Activated CD4-positive, CD25-positive, alpha-beta regulatory T cell (primary cell): ENCODE measurements at regions not wholly inside any gene's neighbourhood (a gene's known extent, or its start where the extent isn't known, plus 50 kb on each side); places are given as distances from the start of the nearest gene placed in this dataset.

Experiments
- DNase-seq, 4 experiments: peaks; one replicate each; lab custom pipeline; 2025; lab: John Stamatoyannopoulos, UW

DNA sequence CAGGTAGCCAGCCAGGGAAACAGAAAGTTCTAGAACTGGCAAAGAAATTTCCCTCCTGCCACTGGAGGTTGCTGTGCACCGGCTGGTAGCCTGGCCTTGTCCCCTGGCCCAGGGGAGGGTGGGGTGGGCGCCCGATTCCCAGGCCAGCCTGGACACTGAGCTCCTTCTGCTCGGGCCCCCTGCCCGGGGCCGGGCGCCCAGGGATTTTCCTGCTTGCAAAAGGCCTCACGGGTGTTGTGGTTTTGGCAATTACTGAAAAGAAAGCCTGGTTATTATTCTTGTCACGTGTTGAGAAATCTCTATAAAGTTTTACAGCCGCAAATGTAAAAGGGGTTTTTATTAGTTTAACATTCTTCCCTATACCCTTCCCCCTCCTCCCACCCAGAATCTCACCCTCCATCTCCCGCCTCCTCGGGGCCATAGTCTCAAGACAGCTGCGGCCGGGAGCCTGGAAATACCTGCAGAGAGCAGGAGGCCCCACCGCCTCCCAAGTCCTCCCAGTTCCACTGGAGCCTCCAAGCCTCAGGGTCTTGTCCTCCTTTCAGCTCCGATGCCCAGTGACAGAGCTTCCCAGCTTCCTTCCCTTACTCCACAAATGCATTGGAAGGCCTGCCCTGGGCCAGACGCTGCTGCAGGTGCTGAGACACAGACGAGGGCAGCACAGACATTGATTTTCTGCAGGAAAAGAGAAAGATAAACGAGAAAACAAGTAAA, 1515.6 kb downstream of the TBC1D22A start:
- no peak for DNase-seq

DNA sequence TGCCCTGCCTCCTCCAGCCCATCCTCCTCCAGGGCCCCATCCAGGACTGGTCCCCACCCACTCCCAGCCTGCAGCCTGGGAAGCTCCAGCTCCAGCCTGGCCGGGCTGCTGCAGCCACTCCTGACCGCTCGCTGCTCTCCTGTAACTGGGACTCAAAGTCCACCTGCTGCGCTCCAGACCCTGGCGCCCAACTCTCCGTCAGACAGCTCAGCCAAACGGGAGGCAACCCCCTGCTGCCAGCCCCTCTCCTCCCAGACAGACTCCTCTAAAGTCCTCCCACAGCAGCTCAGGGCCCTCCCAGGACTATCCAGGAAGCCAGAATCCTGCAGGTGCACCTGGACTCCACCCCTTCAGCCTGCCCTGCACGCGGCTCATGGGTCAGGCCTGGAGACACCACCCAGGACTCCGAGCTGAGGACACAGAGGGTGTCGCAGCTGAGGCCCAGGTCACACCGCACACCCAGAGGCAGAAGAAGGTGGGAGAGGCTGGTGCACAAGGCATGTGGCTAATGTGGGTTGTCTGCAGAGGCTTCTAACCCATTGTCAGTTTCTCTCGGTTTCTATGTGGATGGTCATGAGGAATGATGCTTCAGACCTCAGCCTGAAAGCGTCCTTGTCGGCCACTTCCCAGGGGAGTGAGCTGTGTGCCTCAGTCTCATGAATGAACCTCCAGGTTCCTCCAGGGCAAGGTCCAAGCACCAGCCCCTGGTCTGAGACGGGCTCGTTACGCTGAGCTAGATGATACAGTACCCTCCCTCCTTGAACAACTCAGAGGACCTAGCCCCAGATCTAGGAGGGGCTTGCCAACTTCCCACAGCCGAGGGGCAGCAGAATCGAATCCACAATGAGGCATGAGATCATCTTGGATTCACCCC, 1514.8 kb downstream of the TBC1D22A start:
- DNase-seq, result no peak

DNA sequence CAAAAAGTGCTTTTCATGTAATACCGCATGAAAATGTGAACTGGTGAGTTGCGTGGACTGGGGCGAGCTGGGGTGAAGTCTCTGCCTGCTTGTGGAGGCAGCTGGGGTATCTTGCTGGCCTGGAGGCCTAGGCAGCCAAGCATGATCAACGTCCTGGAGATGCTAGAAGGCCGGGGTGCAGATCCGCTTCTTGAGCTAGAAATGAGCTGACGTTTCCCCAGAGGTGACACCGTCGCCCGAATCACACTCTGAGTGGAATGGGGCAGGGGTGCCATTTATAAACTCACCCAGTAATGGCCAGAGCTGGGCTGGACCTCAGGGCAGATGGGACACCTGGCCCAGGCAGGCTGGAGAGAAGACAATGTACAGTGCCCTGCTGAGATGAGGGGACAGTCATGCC, 1513.0 kb downstream of the TBC1D22A start:
- no peak for DNase-seq

DNA sequence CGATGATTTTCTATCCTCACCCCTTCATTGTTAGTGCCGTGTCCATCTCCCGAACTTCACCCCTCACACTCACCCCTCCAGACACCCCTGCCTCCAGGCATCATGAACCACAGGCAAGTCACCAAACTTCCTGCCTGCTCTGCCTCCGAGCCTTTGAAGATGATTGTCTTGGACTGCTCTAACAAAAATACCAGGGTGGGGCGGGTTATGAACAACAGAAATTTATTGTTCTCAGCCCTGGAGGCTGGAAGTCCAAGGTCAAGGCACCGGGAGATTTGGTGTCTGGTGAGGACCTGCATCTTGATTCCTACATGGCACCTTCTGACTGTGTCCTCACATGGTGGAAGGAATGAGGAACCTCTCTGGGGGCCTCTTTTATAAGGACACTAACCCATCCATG, 1508.3 kb downstream of the TBC1D22A start:
- DNase-seq, result no peak

DNA sequence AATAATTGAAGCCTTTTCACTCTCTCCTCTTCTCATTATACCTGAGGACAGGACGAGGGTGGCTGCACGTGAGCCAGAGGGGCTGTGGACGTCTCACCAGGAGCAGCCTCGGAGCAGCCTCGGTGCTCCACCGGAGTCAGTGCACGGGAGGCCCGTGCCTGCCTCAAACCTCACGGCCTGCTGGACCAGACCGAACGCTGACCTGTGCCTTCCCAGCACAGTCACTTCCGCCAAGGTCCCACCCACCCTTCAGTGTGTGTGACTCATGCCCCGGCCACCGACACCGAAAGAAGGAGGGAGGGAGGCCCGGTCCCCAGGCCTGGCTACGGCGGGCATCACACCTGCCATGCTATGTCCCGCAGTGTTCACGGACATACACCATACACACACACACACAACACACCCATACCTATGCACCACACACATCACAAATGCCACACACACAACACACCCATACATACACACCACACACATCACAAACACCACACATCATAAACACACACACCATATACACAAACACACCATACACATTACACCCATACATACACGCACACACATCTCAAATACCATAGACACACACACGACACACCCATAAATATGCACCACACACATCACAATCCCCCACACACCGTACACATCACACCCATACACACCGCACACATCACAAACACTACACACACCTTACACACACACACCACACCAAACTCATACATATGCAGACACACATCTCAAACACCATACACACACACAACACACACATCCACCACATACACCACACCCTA, 1506.5 kb downstream of the TBC1D22A start:
- DNase-seq, result no peak

DNA sequence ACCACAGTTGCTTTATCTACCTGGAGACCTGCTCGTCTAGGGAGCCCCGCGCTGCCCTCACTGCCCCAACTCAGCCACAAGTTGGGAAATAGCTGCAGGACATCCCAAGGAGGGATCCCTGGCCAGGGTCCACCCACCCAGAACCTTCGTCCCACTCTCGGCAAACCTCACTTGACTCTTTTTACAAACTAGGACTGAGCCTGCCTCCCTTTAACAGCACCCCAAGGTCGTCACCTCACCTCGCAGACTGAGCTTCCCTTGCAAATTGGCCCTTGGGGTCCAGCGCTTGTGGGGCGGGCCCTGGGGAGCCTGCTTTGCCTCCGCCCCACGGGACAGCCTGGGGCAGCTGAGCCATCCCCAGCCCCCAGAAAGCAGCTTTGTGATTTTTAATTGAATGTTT, 1505.8 kb downstream of the TBC1D22A start:
- no peak for DNase-seq

DNA sequence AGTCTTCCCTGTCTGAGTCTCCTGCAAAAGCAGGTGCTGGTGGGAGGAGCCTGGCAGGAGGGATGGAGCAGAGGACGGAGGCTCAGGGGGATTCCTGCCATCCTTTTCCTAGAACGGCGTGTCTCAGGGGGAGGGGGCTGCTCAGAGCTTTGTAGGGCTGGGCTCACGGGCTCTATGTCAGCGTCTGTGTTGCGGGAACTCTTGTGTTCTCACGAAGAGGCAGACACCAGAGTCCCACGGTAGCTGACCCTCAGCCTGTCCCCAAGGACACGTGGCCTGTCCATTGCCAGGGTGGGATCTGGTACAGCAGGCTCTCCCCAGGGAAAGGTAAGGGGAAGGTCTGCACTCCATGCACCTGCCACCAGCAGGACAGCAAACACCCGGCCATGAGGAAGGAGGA, 1505.2 kb downstream of the TBC1D22A start:
- DNase-seq, result no peak

DNA sequence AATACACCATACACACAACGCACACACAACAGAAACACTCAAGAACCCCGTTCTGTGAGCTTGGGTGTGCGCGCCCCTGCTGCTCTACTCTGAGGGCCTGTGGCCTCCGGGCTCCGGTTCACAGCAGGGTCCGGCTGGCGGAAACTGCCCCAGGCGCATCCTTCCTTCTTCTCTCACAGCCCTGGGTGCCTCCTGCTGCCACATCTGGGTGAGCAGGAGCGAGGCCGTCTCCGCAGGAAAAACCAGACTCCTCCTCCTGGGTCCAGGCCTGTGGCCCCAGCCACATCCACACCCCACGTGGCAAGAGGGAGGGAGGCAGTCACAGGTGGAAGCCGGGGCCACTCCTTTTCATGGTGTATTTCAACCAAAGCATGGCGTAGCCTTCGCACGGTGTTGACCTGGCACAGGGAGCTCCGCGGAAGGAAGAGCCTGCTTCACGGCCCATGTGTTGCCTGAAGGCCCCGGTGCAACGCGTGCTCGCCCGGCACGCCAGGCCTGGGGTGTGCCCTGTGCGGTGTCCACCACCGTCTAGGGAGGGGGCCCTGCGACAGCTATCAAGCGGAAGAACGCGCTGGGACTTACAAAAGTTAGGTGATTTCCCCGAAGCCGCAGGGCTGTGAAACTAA, 1502.7 kb downstream of the TBC1D22A start:
- DNase-seq, result no peak

DNA sequence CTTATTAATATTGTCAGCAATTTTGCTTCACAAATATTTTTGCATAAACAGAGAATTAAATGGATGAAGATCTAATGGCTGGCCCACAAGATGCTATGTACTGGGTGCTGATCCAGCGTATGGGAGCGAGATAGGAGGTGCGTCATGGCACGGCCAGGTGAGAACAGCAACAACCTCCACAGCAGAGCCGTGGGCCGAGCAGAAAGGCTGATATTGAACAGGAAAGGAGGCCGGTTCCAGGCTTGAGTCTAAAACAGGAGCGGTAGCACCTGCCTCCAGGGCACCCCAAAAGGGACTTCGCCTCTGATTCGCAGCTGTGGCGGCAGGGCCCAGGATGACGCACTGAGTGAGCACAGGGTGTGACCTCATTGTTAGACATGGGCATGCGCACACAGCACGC, 1502.1 kb downstream of the TBC1D22A start:
- DNase-seq, result no peak

DNA sequence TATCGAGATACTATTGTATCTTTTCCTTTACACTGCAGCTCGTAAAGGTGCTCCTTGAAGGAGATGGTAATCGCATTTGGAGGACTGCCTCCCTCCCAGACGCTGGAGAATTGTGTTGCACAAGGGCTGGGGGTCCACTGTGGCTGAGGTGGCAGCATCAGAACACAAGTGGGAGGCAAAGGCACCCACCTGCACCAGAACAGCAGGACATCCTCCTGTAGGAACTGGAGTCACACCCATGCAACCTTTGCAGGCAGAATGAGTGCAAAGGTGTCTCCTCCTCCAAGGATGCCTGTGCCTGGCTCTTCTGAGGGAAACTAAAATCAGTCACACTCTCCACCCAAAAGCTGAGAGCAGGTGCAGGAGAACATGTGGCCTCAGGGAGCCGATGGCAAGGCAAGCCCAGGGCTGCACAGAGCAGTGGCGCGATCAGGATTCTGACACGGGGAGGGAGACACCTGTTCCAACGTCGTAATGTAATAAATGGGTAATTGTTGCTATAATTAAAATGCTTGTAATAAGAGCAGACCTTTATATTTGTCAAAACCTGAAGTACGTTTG, 1501.4 kb downstream of the TBC1D22A start:
- no peak for DNase-seq

DNA sequence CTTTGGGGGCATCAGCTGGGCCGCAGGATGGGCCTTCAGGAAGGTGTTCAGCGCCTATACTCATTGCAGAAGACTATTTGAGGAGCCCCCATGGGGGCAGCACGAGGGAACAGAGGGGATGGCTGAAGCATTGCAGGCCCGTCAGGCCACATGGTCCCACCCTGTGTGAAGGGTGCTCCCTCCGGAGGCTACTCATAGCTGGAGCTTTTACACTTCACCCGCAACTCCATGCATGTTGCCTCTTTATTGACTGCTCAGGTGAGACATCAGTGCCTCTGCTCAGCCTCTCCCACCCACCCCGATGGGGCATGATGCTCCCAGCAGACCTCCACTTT, 1500.9 kb downstream of the TBC1D22A start:
- DNase-seq, result no peak

DNA sequence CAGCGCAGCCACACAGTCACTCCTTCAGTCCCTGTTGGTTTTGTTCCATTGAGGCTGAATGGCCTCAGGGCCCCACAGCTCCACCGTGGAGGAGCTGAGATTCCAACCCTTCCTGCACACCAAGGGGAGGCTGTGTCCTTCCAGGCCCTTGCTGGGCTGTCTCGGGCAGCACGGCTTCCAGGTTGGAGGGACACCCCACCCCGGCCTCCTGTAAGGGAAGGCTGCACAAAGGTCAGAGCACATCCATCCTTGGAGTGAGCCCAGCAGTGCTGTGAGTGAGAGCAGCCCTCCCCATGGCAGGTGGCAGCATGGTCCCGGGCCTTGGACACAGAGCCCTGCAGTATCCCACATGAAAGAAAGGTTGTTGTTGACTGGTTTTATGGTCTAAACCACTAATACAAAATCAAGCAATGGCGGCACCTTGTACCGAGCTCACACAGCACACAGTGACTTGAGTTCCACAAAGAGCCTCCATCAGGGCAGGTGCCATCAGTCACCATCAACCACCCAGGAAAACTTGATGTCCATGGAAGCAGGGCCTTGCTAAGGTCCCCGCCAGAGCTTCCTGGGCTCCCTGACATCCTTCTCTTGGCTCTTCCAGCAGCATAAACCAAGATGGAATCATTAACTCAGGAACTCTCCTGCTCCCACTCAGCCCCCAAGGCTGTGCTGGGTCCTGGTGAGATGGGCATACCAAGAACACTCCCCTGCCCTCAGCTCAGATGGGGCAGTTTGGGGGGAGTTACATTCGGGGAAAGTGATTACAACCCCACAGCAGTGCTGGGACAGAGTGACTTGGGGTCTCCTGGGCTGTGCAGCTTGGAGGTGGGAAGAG, 1500.4 kb downstream of the TBC1D22A start:
- DNase-seq, result no peak

DNA sequence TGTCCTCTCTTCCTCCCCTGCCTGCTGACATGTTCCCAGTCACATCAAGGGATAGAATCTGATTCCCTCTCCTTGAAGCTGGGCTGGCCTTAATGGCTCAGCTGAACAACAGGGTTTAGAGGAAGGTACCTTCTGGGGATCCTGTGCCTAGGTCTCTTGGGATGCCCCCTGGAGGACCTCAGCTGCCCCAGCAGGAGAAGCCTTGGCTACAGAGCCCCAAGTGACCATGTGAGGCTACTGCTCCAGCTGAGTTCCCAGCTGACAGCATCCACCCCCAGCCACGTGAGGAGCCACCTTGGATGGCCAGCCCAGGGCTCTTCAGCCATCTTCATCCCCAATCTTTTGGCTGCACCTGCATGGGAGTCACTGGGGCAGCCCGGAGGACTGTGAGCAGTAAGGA, 1499.3 kb downstream of the TBC1D22A start:
- no peak for DNase-seq

DNA sequence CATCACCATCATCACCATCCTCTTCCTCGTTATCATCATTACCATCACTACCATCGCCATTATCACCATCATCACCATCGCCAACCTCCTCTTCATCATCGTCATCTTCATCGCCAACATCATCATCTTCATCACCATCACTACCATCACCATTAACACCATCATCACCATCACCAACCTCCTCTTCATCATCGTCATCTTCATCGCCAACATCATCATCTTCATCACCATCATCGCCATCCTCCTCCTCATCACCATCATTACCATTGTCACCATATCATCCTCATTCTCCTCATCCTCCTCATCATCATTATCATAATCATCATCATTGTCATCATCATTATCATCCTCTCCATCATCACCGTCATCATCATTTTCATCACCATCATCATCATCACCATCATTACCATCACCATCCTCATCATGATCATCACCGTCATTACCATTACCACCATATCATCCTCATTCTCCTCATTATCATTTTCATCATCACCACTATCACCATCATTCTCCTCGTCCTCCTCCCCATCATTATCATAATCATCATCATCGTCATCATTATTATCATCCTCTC, 1498.7 kb downstream of the TBC1D22A start:
- DNase-seq, result no peak

DNA sequence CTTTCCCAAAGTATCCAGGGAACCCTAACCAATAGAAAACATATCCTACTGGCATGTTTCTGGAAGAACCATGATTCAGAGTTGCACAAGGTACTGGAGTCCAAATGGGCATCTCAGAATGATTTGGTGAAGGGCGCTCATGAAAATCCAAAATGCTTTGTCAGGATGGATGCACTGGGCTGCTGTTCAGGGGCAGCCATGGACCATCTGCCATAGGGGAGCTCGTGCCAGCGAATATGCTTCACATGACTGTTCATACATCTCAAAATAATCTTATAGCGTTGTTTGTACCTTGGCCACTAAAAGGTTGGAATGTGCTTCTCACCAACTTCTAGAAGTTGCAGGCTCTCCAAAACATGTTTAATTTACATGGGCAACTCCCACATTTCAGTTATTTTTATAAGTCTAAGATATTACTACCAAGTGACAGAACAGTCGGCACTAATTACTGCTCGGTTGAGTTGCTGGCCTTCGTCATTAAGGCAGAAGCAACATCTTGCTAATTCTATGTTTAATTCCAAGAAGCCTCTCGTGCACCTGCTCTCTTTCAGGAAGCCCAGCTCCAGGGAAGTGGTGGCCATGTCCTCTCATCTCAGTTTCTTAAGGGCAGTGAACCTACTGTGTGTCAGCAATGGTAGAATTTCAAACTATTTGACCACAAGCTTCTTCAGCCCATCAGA, 1497.7 kb downstream of the TBC1D22A start:
- DNase-seq, result no peak

DNA sequence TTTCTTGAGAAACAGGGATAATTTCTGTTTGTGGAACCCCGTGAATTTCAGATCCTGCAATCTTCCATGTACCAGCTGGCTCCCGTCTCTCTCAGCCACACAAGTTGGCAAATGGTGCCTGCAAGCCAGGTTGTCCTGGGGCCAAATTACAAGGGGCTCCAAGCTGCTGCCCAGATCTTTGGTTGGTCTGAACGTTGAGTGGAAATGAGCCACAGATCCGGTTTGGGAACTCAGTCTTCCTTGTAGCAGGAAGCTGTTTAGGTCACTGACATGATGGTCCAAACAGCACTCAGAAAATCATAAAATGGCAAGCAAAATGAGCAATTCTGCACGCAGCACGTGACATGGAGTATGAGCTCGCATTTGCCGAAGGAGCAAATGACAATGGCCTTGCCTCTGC, 1496.4 kb downstream of the TBC1D22A start:
- no peak for DNase-seq

DNA sequence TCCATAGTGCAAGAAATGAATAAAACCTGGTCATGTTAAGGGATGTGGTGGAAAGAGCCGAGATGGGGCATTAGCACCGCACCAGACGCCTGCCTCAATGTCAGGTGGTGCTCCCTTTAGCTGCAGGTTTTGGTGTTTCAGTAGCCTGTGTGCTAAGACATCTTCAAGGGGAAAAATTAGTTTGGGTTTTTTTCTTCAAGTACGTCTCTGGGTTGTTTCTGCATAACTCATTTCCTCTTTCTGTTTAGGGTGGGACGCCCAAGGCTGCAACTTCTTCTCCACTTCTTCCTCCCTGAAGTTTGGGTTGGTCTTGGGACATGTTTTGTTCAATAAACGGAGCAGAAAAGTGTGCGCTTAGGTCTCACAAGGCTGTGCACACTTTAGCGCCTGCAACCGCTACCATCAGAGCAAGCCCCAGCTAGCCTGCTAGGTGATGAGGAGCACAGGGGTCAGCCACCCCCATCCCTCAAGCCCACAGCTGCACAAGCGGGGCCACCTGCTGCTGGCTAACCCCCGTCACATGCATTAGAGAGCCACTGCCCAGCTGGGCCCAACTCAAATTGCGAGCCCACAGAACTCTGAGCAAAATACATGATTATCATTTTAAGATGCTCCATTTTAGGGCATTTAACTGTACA, 1495.7 kb downstream of the TBC1D22A start:
- no peak for DNase-seq

DNA sequence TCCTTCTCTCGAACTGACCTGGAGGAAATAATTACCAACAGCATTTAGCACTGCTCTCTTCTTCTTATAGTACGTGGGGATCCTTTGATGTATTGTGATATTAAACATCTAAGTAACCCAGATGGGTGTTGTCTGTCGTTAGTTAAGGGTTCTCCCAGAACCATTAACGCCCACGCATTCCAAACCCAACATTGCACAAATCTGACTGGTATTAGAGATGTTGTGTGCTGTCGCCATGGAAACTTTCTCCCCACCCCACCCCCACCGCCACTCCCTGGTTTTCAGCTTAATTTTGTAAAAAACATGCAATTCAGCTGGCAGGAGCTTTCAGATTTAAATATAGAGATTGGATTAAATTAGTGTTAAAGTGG, 1495.2 kb downstream of the TBC1D22A start:
- DNase-seq, result no peak

DNA sequence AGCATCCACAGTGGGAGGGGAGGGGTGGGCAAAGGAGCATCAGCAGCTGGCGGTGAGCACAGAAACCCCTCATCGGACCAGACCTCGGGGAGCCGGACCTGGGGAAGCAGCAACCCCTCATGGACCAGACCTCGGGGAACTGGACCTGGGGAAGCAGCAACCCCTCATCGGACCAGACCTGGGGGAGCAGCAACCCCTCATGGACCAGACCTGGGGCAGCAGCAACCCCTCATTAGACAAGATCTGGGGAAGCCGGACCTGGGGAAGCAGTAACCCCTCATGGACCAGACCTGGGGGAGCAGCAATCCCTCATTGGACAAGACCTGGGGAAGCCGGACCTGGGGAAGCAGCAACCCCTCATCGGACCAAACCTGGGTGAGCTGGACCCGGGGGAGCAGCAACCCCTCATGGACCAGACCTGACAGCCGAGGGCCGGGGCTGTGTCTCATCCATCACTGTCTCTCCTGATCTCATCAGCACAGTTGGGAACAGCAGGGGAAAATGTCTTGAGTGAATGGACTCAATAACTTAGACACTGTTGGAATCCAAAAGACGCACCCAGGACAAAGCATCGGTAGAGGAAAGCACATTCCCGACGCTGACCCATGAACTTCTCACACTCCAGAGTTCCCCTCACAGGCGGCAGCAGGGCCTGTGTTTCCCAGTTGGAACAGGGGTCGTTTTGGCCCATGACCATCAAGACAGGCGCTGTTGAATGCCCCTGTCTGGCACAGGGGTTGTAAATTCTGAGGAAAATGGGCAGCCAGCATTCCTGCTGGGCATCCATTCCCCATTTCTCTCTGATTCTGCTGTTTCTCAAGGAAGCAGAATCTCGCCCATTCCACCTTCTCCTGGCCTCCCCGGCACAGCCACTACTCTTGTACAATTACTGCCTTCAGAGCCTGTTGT, 1494.6 kb downstream of the TBC1D22A start:
- no peak for DNase-seq
